GM21526 (cell line): ENCODE measurements at regions not wholly inside any gene's neighbourhood (a gene's known extent, or its start where the extent isn't known, plus 50 kb on each side); places are given as distances from the start of the nearest gene placed in this dataset.
"Not testable (repeated sequence)": the region's sequence is repeated elsewhere in the genome, so short reads cannot be mapped to it uniquely, and the experiment has no call there.

ENCODE experiments used
- ATAC-seq: cut with Tn5 transposase; IDR thresholded peaks from one replicate; pipeline ENCODE4 v1.9.1; 2021; ENCODE audit warnings: moderate library complexity; ENCODE audit not compliant: unreplicated experiment, low FRiP score

GRCh38 chr9:129561594-129562281 lies 59.2 kb downstream of the C9orf50 start:
- no peak for ATAC-seq

DNA sequence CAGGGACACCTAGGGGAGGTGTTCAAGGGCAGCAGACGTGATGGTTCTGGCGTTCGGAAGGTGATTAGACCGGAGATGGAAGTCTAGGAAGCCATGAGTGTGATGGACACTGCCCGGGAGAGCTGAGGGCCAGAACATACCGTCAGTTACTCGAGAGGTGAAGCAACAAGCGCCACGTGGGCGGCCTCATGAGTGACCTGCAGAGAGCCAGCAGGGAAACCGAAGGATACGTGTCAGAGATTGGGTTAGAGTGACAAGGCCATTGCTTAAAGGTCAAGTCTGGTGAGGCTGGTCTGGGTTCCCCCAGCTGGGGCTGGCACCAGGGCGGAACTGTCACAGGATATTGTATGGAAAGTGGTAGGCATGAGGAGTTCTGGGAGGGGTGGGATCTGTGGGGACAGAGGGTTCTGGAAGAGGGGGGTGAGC lies 60.0 kb downstream of the C9orf50 start:
- ATAC-seq: no peak

DNA sequence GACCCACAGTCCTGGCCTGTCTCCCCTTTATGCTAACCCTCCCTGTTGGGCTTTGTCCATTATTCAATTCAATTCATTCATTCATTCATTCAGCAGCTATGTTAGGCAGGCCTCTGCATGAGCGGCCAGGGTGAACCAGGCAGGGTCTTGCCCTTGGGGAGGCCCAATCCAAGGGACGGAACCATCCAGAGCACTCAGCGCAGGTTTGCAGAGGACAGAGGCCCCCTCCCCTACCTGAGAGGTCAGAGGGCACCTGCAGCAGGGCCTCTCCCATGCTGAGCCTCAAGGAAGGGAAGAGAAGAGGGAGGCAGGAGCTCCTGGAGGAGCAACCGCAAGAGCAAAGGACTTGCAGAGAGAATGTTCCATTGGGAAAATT lies 61.4 kb downstream of the C9orf50 start:
- no peak for ATAC-seq

DNA sequence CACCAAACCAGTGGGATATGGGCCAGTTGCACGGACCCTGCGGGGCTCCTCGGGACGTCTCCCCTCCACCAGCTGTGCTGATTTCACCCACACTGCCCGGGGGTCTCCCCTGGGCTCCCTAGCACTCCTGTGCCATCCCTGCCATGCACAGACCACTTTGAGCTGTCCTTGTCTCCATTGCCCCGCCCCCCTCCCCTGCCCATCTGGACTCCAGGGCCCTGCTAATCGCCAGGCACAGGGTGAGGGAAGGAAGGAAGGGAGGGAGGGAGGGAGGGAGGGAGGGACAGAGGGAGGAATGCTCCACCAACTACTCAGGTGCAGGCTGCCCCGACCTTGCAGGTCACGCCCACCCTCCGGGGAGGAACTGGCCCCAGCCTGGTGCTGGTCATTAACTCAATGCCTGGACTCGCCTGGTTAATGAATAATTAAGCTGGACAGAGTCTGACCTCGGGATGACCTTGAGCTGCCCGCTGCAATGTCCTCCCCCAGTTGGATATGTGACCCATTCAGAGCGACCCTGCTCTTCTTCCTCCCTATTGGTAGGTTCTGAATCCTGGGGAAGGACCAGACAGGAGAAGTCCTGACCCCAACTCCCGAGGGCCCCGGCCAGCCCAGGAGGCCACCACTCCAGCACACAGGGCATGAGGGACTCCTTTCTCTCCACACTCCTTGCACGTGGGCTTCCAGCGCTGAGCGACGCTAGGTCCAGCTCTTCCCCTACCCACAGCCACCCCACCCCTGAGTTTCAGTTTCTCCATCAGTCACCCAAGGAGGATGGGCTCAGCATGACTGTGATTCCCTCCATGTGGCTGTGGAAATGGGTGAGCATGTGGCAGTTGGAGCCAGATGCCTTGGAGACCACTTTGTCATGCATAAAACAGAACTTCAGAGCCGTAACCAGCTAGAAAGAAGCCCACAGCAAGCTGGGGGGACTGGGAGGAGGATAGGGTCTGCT lies 62.1 kb downstream of the C9orf50 start:
- ATAC-seq: no peak

DNA sequence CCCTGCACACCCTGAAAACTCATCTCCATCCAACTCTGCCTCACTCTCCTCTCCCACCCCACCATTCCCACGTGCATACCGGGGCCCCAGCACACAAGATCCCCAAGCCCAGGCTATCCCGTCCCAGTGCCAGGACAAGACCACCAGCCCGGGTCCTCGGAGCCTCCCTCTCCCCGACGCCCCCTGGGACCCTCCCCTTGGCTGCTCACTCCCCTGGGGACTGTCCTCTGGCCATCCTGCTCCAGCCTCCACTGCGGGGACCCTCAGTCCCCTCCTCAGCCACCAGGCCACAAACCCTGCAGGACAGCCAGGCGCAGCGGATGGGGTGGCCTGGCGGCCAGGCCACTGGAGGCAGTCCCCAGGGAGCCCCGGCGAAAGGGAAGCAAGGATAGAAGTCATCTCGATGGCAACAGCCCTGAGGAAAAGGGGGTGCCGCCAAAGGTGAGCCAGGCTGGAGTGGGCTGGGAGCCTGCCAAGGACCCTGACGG lies 62.8 kb downstream of the C9orf50 start:
- no peak for ATAC-seq

GRCh38 chr9:129557192-129558036 lies 63.5 kb downstream of the C9orf50 start:
- no peak for ATAC-seq

DNA sequence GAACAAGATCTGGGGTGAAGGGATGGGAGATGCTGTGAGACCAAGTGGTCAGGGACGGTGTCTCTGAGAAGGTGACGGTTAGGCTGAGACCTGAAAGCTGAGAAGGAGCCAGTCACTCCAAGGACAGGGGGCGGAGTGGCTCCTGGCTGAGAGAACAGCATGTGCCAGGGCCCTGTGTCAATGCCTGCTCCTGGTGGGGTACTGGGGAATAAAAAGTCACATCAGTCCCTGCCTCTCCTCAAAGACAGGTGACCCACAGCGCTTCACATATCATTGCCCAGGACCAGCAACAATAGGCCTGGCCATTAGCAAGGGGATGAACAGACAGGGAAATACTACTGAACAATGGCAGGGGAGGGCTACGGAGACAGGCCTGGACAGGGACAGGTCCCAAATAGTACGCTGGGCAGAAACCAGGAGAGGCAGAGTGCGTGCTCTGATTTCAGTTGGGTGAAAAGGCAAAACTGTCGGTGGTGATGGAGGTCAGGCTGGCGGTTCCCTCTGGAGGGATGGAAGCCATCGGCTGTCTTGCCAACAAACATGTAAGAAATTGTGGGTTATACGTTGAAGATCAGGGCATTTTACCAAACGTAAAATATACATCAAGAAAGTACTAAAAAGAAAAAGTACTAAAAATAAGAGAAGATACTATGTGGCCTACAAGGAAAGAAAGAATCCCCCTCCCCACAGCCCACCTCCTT lies 64.3 kb downstream of the C9orf50 start:
- no peak for ATAC-seq

DNA sequence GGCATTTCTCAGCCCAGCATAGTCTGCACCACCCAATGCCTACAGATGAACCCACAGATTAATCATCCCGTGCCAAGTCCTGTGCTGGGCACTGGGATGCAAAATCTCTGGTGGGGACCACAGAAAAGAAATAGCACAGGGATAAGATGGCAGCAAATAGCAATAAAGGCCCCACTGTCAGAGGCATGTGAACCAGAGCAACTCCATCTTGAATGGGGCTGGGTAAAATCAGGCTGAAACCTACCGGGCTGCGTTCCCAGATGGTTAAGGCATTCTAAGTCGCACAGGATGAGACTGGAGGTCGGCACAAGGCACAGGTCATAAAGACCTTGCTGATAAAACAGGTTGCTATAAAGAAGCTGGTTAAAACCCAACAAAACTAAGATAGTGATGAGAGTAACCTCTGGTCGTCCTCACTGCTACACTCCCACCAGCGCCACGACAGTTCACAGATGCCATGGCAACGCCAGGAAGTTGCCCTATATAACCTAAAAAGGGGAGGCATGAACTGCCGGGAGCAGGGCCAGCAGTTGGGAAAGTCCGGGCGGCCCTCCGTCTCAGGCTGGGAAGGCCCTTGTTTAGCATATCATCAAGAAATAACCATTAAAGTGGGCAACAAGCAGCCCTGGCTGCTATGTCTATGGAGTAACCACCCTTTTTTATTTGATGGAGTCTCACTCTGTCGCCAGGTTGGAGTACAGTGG lies 65.2 kb downstream of the C9orf50 start:
- no peak for ATAC-seq

DNA sequence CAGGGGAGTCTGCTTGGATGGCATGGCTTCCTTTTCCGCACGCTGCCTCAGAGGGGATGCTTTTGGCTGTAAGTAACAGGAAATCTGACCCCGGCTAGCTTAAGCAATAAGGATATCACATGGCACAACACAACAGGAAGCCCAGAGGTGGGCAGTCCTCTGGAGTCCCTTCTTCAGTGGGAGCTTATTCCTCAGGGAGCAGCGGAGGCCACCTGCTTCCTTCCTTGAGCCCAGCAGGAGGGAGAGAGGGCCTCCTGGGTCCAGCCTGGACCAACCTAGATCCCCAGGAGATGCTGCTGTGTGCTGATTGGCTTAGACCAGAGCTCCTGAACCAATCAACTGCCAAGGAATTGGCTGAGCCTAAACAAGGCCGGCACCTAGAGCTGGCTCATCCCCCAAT lies 66.3 kb downstream of the C9orf50 start:
- no peak for ATAC-seq

DNA sequence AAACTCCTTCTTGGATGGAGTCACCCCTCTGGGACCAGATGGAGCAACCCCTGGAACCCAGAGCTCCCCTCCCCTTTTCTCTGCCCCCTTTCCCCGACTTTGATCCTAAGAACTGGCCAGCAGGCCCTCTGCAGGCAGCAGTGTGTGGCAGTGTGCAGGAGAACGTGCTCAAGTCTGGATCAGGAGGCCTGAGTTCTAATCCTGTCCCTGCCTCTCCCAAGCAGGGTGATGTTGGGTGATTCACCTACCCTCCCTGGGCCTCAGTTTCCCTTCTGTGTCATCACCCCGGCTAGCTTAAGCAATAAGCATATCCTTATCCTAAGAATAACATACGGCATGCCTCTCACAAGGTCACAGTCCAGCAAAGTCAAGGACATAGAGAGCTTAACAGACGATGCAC lies 67.6 kb downstream of the C9orf50 start:
- no peak for ATAC-seq

- ATAC-seq: no peak
Measured at GRCh38 chr9:129552064-129552463, 68.8 kb downstream of the C9orf50 start.

DNA sequence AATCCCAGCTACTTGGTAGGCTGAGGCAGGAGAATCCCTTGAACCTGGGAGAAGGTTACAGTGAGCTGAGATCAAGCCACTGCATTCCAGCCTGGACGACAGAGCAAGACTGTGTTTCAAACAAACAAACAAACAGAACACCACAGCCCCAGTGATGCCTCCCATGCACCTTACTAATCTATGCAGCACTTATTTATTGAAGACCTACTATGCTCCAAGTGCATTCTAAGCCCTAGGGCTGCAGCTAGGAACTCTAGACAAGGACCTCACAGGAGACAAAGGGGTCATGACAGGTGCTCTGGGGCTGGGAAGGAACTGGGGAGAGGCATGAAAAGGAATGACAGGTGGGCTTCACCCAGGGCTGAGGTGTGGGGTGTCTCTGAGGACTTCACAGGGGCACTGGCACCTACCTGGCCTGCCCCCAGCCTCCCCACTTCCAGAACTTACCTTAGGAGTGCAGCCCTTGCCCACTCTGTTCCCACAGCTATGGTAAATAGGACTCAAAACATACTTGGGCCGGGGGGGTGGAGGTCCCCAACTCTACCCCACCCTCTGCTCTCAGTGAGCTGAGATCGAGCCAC lies 69.4 kb downstream of the C9orf50 start:
- no peak for ATAC-seq

DNA sequence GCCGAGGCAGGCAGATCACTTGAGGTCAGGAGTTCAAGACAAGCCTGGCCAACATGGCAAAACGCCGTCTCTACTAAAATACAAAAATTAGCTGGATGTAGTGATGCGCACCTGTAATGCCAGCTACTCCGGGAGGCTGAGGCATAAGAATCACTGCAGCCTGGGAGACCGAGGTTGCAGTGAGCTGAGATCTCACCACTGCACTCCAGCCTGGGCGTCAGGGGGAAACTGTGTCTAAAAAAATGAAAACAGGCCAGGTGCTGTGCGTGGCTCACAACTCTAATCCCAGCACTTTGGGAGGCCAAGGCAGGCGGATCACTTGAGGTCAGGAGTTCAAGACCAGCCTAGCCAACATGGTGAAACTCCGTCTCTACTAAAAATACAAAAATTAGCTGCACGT lies 69.9 kb downstream of the C9orf50 start:
- not testable (repeated sequence) for ATAC-seq

GRCh38 chr9:129550199-129550839 lies 70.6 kb downstream of the C9orf50 start:
- ATAC-seq: no peak

GRCh38 chr9:129549684-129550083 lies 71.2 kb downstream of the C9orf50 start:
- ATAC-seq: no peak

GRCh38 chr9:129549139-129549538 lies 71.8 kb downstream of the C9orf50 start:
- ATAC-seq: no peak

DNA sequence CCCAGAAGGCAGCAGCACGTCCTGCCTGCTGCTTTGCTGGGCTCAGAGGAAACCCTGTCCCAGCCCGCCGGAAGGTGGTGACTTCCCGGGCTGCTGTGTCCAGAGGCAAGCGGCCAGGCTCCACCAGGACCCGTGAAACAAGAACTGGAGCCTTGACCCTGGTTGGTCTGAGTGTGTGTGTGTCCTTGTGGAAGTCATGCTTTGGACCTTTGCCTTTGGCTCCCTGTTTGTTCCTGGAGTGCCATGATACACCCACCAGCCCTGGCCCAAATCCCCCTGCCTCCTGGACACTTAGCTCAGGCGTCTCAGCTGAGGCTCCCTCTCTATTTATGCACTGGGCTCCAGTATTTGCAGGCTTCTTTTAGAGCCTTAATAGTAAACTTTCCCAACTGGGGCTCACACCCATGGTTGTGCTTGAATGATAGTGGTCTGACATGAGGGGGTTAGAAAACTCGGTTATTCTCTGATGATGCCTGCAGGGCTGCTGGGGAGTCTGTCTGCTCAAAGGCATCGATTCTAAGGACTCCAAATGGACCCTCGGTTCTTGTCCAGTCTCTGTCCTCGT lies 72.2 kb downstream of the C9orf50 start:
- ATAC-seq: no peak

- ATAC-seq: no peak
Measured at GRCh38 chr9:129547869-129548570, 72.9 kb downstream of the C9orf50 start.
